ENCODE measurements at regions not wholly inside any gene's neighbourhood (a gene's known extent, or its start where the extent isn't known, plus 50 kb on each side); places are given as distances from the start of the nearest gene placed in this dataset.
"Not testable (repeated sequence)": the region's sequence is repeated elsewhere in the genome, so short reads cannot be mapped to it uniquely, and the experiment has no call there.

GRCh38 chr1:83398125-83398524, 600.8 kb downstream of the TTLL7 start:
- in situ Hi-C loops (cut with MboI; ENCODE audit: low sequenced_read_pairs); DNase-seq (ENCODE audit: low spot score in 2 of 2); H3K27me3 ChIP-seq (ENCODE audit: low read depth); H3K4me3 ChIP-seq; H3K9me3 ChIP-seq; H3K36me3 ChIP-seq (replicated peaks); H3K4me1 ChIP-seq: not testable (repeated sequence)

GRCh38 chr1:83395130-83395529, 603.8 kb downstream of the TTLL7 start:
- H3K4me3 ChIP-seq; in situ Hi-C loops (cut with MboI; ENCODE audit: low sequenced_read_pairs); DNase-seq (ENCODE audit: low spot score in 2 of 2); H3K36me3 ChIP-seq (replicated peaks); H3K27me3 ChIP-seq (ENCODE audit: low read depth); H3K9me3 ChIP-seq; H3K4me1 ChIP-seq: not testable (repeated sequence)

- H3K9me3 ChIP-seq; DNase-seq (ENCODE audit: low spot score in 2 of 2); in situ Hi-C loops (cut with MboI; ENCODE audit: low sequenced_read_pairs); H3K4me3 ChIP-seq; H3K27me3 ChIP-seq (ENCODE audit: low read depth); H3K36me3 ChIP-seq (replicated peaks); H3K4me1 ChIP-seq: not testable (repeated sequence)
These were observed 612.0 kb downstream of the TTLL7 start for GRCh38 chr1:83386946-83387345.

- H3K36me3 ChIP-seq (replicated peaks); H3K9me3 ChIP-seq; H3K4me1 ChIP-seq; H3K4me3 ChIP-seq; DNase-seq (ENCODE audit: low spot score in 2 of 2); H3K27me3 ChIP-seq (ENCODE audit: low read depth); in situ Hi-C loops (cut with MboI; ENCODE audit: low sequenced_read_pairs): not testable (repeated sequence)
These were observed 615.8 kb downstream of the TTLL7 start for GRCh38 chr1:83383107-83383506.

- H3K36me3 ChIP-seq (replicated peaks); H3K4me3 ChIP-seq; DNase-seq (ENCODE audit: low spot score in 2 of 2); in situ Hi-C loops (cut with MboI; ENCODE audit: low sequenced_read_pairs); H3K4me1 ChIP-seq; H3K27me3 ChIP-seq (ENCODE audit: low read depth); H3K9me3 ChIP-seq: not testable (repeated sequence)
These were observed 625.9 kb downstream of the TTLL7 start for GRCh38 chr1:83373018-83373417.

GRCh38 chr1:83369853-83370252, 629.1 kb downstream of the TTLL7 start:
- H3K27me3 ChIP-seq (ENCODE audit: low read depth); in situ Hi-C loops (cut with MboI; ENCODE audit: low sequenced_read_pairs); H3K4me1 ChIP-seq; DNase-seq (ENCODE audit: low spot score in 2 of 2); H3K36me3 ChIP-seq (replicated peaks); H3K4me3 ChIP-seq; H3K9me3 ChIP-seq: not testable (repeated sequence)

GRCh38 chr1:83365320-83365719, 633.6 kb downstream of the TTLL7 start:
- H3K9me3 ChIP-seq; H3K4me1 ChIP-seq; in situ Hi-C loops (cut with MboI; ENCODE audit: low sequenced_read_pairs); H3K4me3 ChIP-seq; DNase-seq (ENCODE audit: low spot score in 2 of 2); H3K36me3 ChIP-seq (replicated peaks); H3K27me3 ChIP-seq (ENCODE audit: low read depth): not testable (repeated sequence)

- H3K9me3 ChIP-seq; H3K4me3 ChIP-seq; H3K36me3 ChIP-seq (replicated peaks); H3K4me1 ChIP-seq; DNase-seq (ENCODE audit: low spot score in 2 of 2); in situ Hi-C loops (cut with MboI; ENCODE audit: low sequenced_read_pairs); H3K27me3 ChIP-seq (ENCODE audit: low read depth): not testable (repeated sequence)
These were observed 653.6 kb downstream of the TTLL7 start for GRCh38 chr1:83345375-83345774.

GRCh38 chr1:83343767-83344166, 655.2 kb downstream of the TTLL7 start:
- H3K27me3 ChIP-seq (ENCODE audit: low read depth); in situ Hi-C loops (cut with MboI; ENCODE audit: low sequenced_read_pairs); H3K9me3 ChIP-seq; H3K4me3 ChIP-seq; H3K4me1 ChIP-seq; H3K36me3 ChIP-seq (replicated peaks): not testable (repeated sequence)
- DNase-seq (ENCODE audit: low spot score in 2 of 2): peak; percentile 7 to 8

GRCh38 chr1:83342995-83343394, 655.9 kb downstream of the TTLL7 start:
- in situ Hi-C loops (cut with MboI; ENCODE audit: low sequenced_read_pairs); H3K27me3 ChIP-seq (ENCODE audit: low read depth); DNase-seq (ENCODE audit: low spot score in 2 of 2); H3K36me3 ChIP-seq (replicated peaks); H3K4me3 ChIP-seq; H3K4me1 ChIP-seq; H3K9me3 ChIP-seq: not testable (repeated sequence)

GRCh38 chr1:83332308-83332707, 666.6 kb downstream of the TTLL7 start:
- DNase-seq (ENCODE audit: low spot score in 2 of 2); H3K4me3 ChIP-seq; in situ Hi-C loops (cut with MboI; ENCODE audit: low sequenced_read_pairs); H3K27me3 ChIP-seq (ENCODE audit: low read depth); H3K4me1 ChIP-seq; H3K36me3 ChIP-seq (replicated peaks); H3K9me3 ChIP-seq: not testable (repeated sequence)

GRCh38 chr1:83318366-83318765, 680.6 kb downstream of the TTLL7 start:
- no peak overlapping the region for H3K4me3 ChIP-seq
- no peak for DNase-seq (ENCODE audit: low spot score in 2 of 2)
- H3K9me3 ChIP-seq: no peaks in the 10 kb centered on the region
- no peaks in the 10 kb centered on the region for H3K4me1 ChIP-seq
- H3K27me3 ChIP-seq (ENCODE audit: low read depth): no peaks in the 10 kb centered on the region
- in situ Hi-C loops (cut with MboI; ENCODE audit: low sequenced_read_pairs): no loop called here
- H3K36me3 ChIP-seq (replicated peaks): no peaks in the 10 kb centered on the region

- H3K4me1 ChIP-seq; DNase-seq (ENCODE audit: low spot score in 2 of 2); H3K4me3 ChIP-seq; H3K27me3 ChIP-seq (ENCODE audit: low read depth); H3K36me3 ChIP-seq (replicated peaks); H3K9me3 ChIP-seq; in situ Hi-C loops (cut with MboI; ENCODE audit: low sequenced_read_pairs): not testable (repeated sequence)
These were observed 683.5 kb downstream of the TTLL7 start for GRCh38 chr1:83315446-83315845.

GRCh38 chr1:83310161-83310560, 688.8 kb downstream of the TTLL7 start:
- H3K9me3 ChIP-seq; H3K4me3 ChIP-seq; H3K4me1 ChIP-seq; H3K27me3 ChIP-seq (ENCODE audit: low read depth); DNase-seq (ENCODE audit: low spot score in 2 of 2); in situ Hi-C loops (cut with MboI; ENCODE audit: low sequenced_read_pairs); H3K36me3 ChIP-seq (replicated peaks): not testable (repeated sequence)

GRCh38 chr1:83309035-83309434, 689.9 kb downstream of the TTLL7 start:
- H3K36me3 ChIP-seq (replicated peaks); in situ Hi-C loops (cut with MboI; ENCODE audit: low sequenced_read_pairs); H3K4me1 ChIP-seq; DNase-seq (ENCODE audit: low spot score in 2 of 2); H3K9me3 ChIP-seq; H3K27me3 ChIP-seq (ENCODE audit: low read depth); H3K4me3 ChIP-seq: not testable (repeated sequence)
